Liver (tissue), 8 donors: ENCODE measurements at regions not wholly inside any gene's neighbourhood (a gene's known extent, or its start where the extent isn't known, plus 50 kb on each side); places are given as distances from the start of the nearest gene placed in this dataset.

Source experiments
- DNase-seq: peaks from one replicate; pipeline ENCODE4 v3.0.0-alpha.2; 2017; ENCODE audit warnings: low spot score
- H3K27ac ChIP-seq, 2 donors: one replicate each; pipeline ENCODE4 v1.7.0; 2013; ENCODE audit warnings: inconsistent platforms in 2 of 2, low read length in 2 of 2, control low read depth in 1 of 2, low read depth in 1 of 2, mild to moderate bottlenecking in 1 of 2
- H3K27me3 ChIP-seq, 4 donors: one replicate each; pipeline versions ENCODE4 v1.6.1 to v1.7.0; 2013; ENCODE audit warnings: low read length in 3 of 4, inconsistent platforms in 1 of 4, mild to moderate bottlenecking in 1 of 4, moderate library complexity in 1 of 4; ENCODE audit not compliant: control insufficient read depth in 4 of 4, insufficient read depth in 4 of 4
- H3K36me3 ChIP-seq, 4 donors: one replicate each; pipeline versions ENCODE4 v1.6.1 to v1.7.0; 2013; ENCODE audit warnings: low read length in 3 of 4, mild to moderate bottlenecking in 3 of 4, low read depth in 1 of 4, moderate library complexity in 1 of 4; ENCODE audit not compliant: control insufficient read depth in 4 of 4, insufficient read depth in 3 of 4
- H3K4me1 ChIP-seq, 4 donors: one replicate each; pipeline versions ENCODE4 v1.6.1 to v1.7.0; 2013; ENCODE audit warnings: low read length in 3 of 4, mild to moderate bottlenecking in 3 of 4, moderate library complexity in 1 of 4; ENCODE audit not compliant: control insufficient read depth in 4 of 4, insufficient read depth in 4 of 4
- H3K4me3 ChIP-seq, 3 donors: one replicate each; pipeline versions ENCODE4 v1.6.1 to v1.7.0; 2013; ENCODE audit warnings: low read length in 3 of 3, control low read depth in 1 of 3, low read depth in 1 of 3, mild to moderate bottlenecking in 1 of 3
- H3K9ac ChIP-seq, 2 donors: one replicate each; pipeline ENCODE4 v1.7.0; 2013; ENCODE audit warnings: low read length in 2 of 2, mild to moderate bottlenecking in 2 of 2, moderate library complexity in 2 of 2, control low read depth in 1 of 2, low read depth in 1 of 2
- H3K9me3 ChIP-seq, 4 donors: one replicate each; pipeline versions ENCODE4 v1.6.1 to v1.7.0; 2013; ENCODE audit warnings: low read length in 3 of 4; ENCODE audit not compliant: control insufficient read depth in 4 of 4
- ATF3 ChIP-seq: IDR thresholded peaks from 2 replicates; pipeline ENCODE4 v1.6.1; 2016; ENCODE audit warnings: antibody characterized with exemption
- CTCF ChIP-seq: fragments of 150-350 bp; IDR thresholded peaks from 2 replicates; pipeline ENCODE4 v1.5.1; 2017; ENCODE audit warnings: improper control_type of control experiment, low read depth, low read length; ENCODE audit not compliant: missing input control
- EGR1 ChIP-seq, 2 donors: IDR thresholded peaks; 2 replicates each; pipeline ENCODE4 v1.6.1; 2016 to 2018; ENCODE audit warnings: antibody characterized with exemption in 2 of 2, low read depth in 2 of 2
- FOXA1 ChIP-seq: IDR thresholded peaks from 2 replicates; pipeline ENCODE4 v1.6.1; 2016; ENCODE audit warnings: antibody characterized with exemption
- FOXA2 ChIP-seq: IDR thresholded peaks from 2 replicates; pipeline ENCODE4 v1.6.1; 2016; ENCODE audit warnings: antibody characterized with exemption
- GABPA ChIP-seq, 2 donors: IDR thresholded peaks in 1 of 2; conservative IDR thresholded peaks in 1 of 2; 2 replicates each; pipeline ENCODE4 v1.6.1; 2016; ENCODE audit warnings: antibody characterized with exemption in 2 of 2, mild to moderate bottlenecking in 1 of 2, moderate library complexity in 1 of 2
- HNF4G ChIP-seq: IDR thresholded peaks from 2 replicates; pipeline ENCODE4 v1.6.1; 2016; ENCODE audit warnings: antibody characterized with exemption
- JUND ChIP-seq, 2 donors: IDR thresholded peaks; 2 replicates each; pipeline ENCODE4 v1.6.1; 2016; ENCODE audit warnings: antibody characterized with exemption in 2 of 2
- MAX ChIP-seq: IDR thresholded peaks from 2 replicates; pipeline ENCODE4 v1.6.1; 2016; ENCODE audit warnings: antibody characterized with exemption
- NR2F2 ChIP-seq: IDR thresholded peaks from 2 replicates; pipeline ENCODE4 v1.6.1; 2016; ENCODE audit warnings: antibody characterized with exemption
- RAD21 ChIP-seq, 2 donors: IDR thresholded peaks; 2 replicates each; pipeline ENCODE4 v1.6.1; 2016; ENCODE audit warnings: antibody characterized with exemption in 2 of 2, mild to moderate bottlenecking in 2 of 2
- REST ChIP-seq: IDR thresholded peaks from 2 replicates; pipeline ENCODE4 v1.6.1; 2016; ENCODE audit warnings: antibody characterized with exemption, mild to moderate bottlenecking
- RXRA ChIP-seq, 2 donors: IDR thresholded peaks; 2 replicates each; pipeline ENCODE4 v1.6.1; 2017 to 2018; ENCODE audit warnings: antibody characterized with exemption in 2 of 2, mild to moderate bottlenecking in 1 of 2
- SP1 ChIP-seq: IDR thresholded peaks from 2 replicates; pipeline ENCODE4 v1.6.1; 2018; ENCODE audit warnings: antibody characterized with exemption, mild to moderate bottlenecking
- ZBTB33 ChIP-seq: IDR thresholded peaks from 2 replicates; pipeline ENCODE4 v1.6.1; 2016; ENCODE audit warnings: antibody characterized with exemption
- whole genome bisulfite sequencing: extraction: QIAGEN DNeasy Blood & Tissue Kit; methylation state at CpG from one replicate; pipeline ENCODE4 v1.1.7; 2013; 5-methylcytosine and 5-hydroxymethylcytosine counted together
- donor health status: healthy.
- donor health status: healthy.
- donor health status: healthy.
- donor health status: healthy.
- donor health status: healthy.

- Histone ChIP-seq H3K4me3 (no peak overlapping the region), H3K36me3 (no peaks in the 10 kb centered on the region), H3K9ac (no peak overlapping the region), H3K4me1 (no peaks in the 10 kb centered on the region), H3K27me3 (no peaks in the 10 kb centered on the region), H3K9me3 (no peaks in the 10 kb centered on the region), H3K27ac (no peak overlapping the region)
- no peak for DNase-seq
- WGBS: 72% methylated on average over 1 of the region's 1 CpG
- TF ChIP-seq MAX (no peak), RXRA (IDR thresholded peaks at IDR 0.05) (no peak), NR2F2 (no peak), FOXA1 (no peak), GABPA (IDR thresholded peaks at IDR 0.05 in 1 of 2, conservative IDR thresholded peaks at IDR 0.05 in 1 of 2) (no peak), ZBTB33 (no peak), RAD21 (IDR thresholded peaks at IDR 0.05) (no peak), EGR1 (IDR thresholded peaks at IDR 0.05; ENCODE audit: low read depth in 2 of 2) (no peak), JUND (IDR thresholded peaks at IDR 0.05) (no peak), CTCF (no peak), SP1 (no peak), ATF3 (no peak), REST (no peak), HNF4G (no peak)
These were observed 138.6 kb upstream of the TSLP start for GRCh38 chr5:110932755-110933488.

GRCh38 chr5:110940136-110940535 lies 131.4 kb upstream of the TSLP start:
- Histone ChIP-seq H3K36me3 (no peaks in the 10 kb centered on the region), H3K4me3 (no peak overlapping the region), H3K9ac (no peak overlapping the region), H3K4me1 (peaks cover 0 to under 1% (median 0%) of the 10 kb centered on the region in 4 donors), H3K9me3 (no peaks in the 10 kb centered on the region), H3K27me3 (no peaks in the 10 kb centered on the region), H3K27ac (no peak overlapping the region)
- no peak for DNase-seq
- TF ChIP-seq ZBTB33: no peak
- TF ChIP-seq ATF3: no peak
- TF ChIP-seq FOXA2: no peak
- TF ChIP-seq RAD21 (IDR thresholded peaks at IDR 0.05): no peak
- TF ChIP-seq MAX: no peak
- 85% methylated on average over 6 of the region's 6 CpGs for WGBS
